ENCODE measurements at regions not wholly inside any gene's neighbourhood (a gene's known extent, or its start where the extent isn't known, plus 50 kb on each side); places are given as distances from the start of the nearest gene placed in this dataset.

DNA sequence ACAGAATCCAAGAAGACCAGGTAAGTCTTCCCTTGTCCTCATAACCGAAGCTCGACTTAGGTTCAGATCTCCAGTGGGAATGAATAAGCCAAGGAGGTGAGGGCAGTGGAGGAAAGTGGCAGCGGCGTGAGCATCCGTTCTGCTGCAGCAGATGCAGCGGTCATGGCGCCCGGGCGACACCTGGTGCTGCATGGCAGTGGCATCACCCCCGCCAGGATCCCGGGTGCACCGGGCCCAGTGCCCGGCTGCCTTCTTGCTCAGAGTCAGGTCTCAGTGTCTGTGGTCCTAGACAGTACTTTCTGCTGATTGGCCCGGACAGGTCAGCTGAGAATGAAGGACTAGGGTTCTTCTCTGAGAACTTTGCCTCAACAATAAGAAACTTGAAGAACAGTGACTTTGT is 83.4 kb upstream of the SORBS2 start:
- 96% methylated on average over 14 of the region's 14 CpGs; no CpG with 5 or more reads in 1 of the 2 experiments for WGBS, 2 experiments (ENCODE audit: extremely low coverage in 1 of 2, insufficient coverage in 1 of 2, insufficient read length in 1 of 2, insufficient replicate concordance in 2 of 2, low coverage in 1 of 2, low lambda C conversion rate in 2 of 2, missing lambda C conversion rate in 1 of 2)

More for the DNA sequence above, 83.4 kb upstream of the SORBS2 start:
- Histone ChIP-seq H3K4me1 (replicated peaks in 1 of 4; ENCODE audit: control insufficient read depth in 3 of 4, insufficient read depth in 4 of 4, low read length in 3 of 4) (no peaks in the 10 kb centered on the region; a peak in 1 of 7 replicates), H3K23ac (ENCODE audit: insufficient read length) (no peak overlapping the region), H3K27ac (ENCODE audit: low read depth, low read length) (no peak overlapping the region), H3K4me2 (ENCODE audit: insufficient read depth in 1 of 2, low read depth in 2 of 2, low read length in 2 of 2) (no peak overlapping the region), H3K27me3 (replicated peaks in 1 of 4; ENCODE audit: control insufficient read depth in 3 of 4, extremely low read depth in 1 of 4, insufficient read depth in 3 of 4, low read length in 3 of 4) (no peaks in the 10 kb centered on the region), H2BK5ac (ENCODE audit: low read depth, low read length) (no peak overlapping the region), H3K56ac (replicated peaks; ENCODE audit: insufficient read length, low read depth, low read length) (no peak overlapping the region), H3K9ac (replicated peaks in 1 of 4; ENCODE audit: extremely low read depth in 1 of 4, low read depth in 3 of 4, low read length in 3 of 4) (no peak overlapping the region), H4K8ac (ENCODE audit: extremely low read depth, insufficient read depth, low read length) (no peak overlapping the region), H3K79me2 (ENCODE audit: control insufficient read depth in 1 of 2, insufficient read depth in 2 of 2, low read length in 2 of 2) (no peaks in the 10 kb centered on the region), H4K91ac (replicated peaks; ENCODE audit: insufficient read length, low read length) (no peak overlapping the region), H2BK120ac (replicated peaks; ENCODE audit: low read depth, low read length) (no peak overlapping the region), H2AK5ac (ENCODE audit: low read depth, low read length) (no peak overlapping the region), H3K18ac (ENCODE audit: extremely low read depth, low read length) (no peak overlapping the region), H3K36me3 (ENCODE audit: control insufficient read depth in 2 of 4, insufficient read depth in 4 of 4, low read length in 3 of 4) (no peaks in the 10 kb centered on the region), H2BK15ac (ENCODE audit: low read length) (no peak overlapping the region), H4K20me1 (replicated peaks in 1 of 2; ENCODE audit: control insufficient read depth in 1 of 2, insufficient read depth in 2 of 2, low read length in 2 of 2) (no peaks in the 10 kb centered on the region), H3K14ac (ENCODE audit: insufficient read length) (no peak overlapping the region), H2BK12ac (ENCODE audit: low read depth, low read length) (no peak overlapping the region), H3K4ac (replicated peaks; ENCODE audit: insufficient read length, low read depth, low read length) (no peak overlapping the region), H4K5ac (ENCODE audit: insufficient read length, low read depth, low read length) (no peak overlapping the region), H2AFZ (ENCODE audit: low read length) (no peak overlapping the region), H3K79me1 (ENCODE audit: low read depth, low read length) (no peaks in the 10 kb centered on the region), H3K9me3 (ENCODE audit: insufficient read depth in 2 of 2, low read depth in 1 of 2, low read length in 1 of 2) (peaks cover 7 to 8% of the 10 kb centered on the region in 2 experiments; a peak in 3 of 4 replicates), H3K23me2 (ENCODE audit: low read depth, low read length) (no peaks in the 10 kb centered on the region), H2BK20ac (ENCODE audit: low read length) (no peak overlapping the region), H3K4me3 (ENCODE audit: extremely low read depth in 1 of 4, insufficient read depth in 2 of 4, low read depth in 3 of 4, low read length in 4 of 4) (no peak overlapping the region)
- FAIRE-seq (no peak), DNase-seq (ENCODE audit: low read depth in 1 of 2, low spot score in 2 of 2) (no peak)
- TF ChIP-seq CEBPB (IDR thresholded peaks at IDR 0.05; ENCODE audit: low read depth, low read length) (no peak), CBX8 (IDR thresholded peaks at IDR 0.05; ENCODE audit: borderline replicate concordance, low read depth, low read length) (no peak), KDM5A (IDR thresholded peaks at IDR 0.05; ENCODE audit: low read length) (no peak), TBP (IDR thresholded peaks at IDR 0.05; ENCODE audit: low read depth, low read length) (no peak), GABPA (IDR thresholded peaks at IDR 0.05; ENCODE audit: borderline replicate concordance, insufficient read depth, low read length) (no peak), MAFK (IDR thresholded peaks at IDR 0.05; ENCODE audit: low read depth, low read length) (no peak), SP1 (IDR thresholded peaks at IDR 0.05; ENCODE audit: low read depth, low read length) (no peak), FOSL1 (IDR thresholded peaks at IDR 0.05; ENCODE audit: insufficient read depth, low read depth, low read length) (no peak), CBX5 (IDR thresholded peaks at IDR 0.05; ENCODE audit: low read depth, low read length) (no peak), BRCA1 (IDR thresholded peaks at IDR 0.05; ENCODE audit: low read depth, low read length) (no peak), PHF8 (conservative IDR thresholded peaks at IDR 0.05; ENCODE audit: low read depth, low read length) (no peak), RBBP5 (IDR thresholded peaks at IDR 0.05; ENCODE audit: borderline replicate concordance, low read depth, low read length) (no peak), SIX5 (IDR thresholded peaks at IDR 0.05; ENCODE audit: low read depth, low read length) (no peak), SAP30 (IDR thresholded peaks at IDR 0.05; ENCODE audit: insufficient read depth, insufficient replicate concordance, low read length) (no peak)
- POLR2A ChIA-PET (ENCODE audit: partially characterized antibody) = no interaction called here
- CTCF ChIA-PET (ENCODE audit: partially characterized antibody) = no interaction called here

Measured in H1 (cell line).